ENCODE measurements at regions not wholly inside any gene's neighbourhood (a gene's known extent, or its start where the extent isn't known, plus 50 kb on each side); places are given as distances from the start of the nearest gene placed in this dataset.

DNA sequence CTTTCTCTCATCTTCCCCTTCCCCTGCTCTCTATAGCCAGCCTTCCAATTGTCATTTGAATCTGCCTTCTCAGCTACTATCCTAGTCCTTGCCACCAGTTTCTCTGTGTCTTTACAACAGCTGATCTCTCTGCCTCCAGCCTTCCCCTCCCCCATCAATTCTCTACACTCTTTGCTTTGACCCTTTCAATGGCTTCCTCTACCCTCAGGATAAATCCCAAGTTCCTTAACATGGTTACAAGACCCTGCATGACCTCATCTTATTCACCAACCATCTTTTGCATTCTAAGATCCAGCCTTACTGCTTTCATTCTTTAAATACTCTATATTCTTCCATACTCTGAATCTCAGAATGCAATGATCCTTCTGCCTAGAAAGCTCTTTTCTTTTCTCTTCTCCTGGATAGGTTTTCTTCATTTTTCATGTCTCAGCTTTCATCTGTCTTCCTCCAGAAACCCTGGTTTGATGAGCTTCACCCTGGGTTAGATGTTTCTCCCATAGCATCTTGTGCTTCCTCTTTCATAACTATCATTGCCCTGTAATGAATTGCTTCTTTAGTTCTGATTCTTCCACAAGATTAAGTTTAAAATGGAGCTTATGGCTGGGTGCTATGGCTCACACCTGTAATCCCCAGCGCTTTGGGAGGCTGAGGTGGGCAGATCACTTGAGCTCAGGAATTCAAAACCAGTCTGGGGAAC, 58.6 kb upstream of the ZSWIM6 start:
- no peak overlapping the region for H3K27ac ChIP-seq
- TF ChIP-seq, protein P1, sequence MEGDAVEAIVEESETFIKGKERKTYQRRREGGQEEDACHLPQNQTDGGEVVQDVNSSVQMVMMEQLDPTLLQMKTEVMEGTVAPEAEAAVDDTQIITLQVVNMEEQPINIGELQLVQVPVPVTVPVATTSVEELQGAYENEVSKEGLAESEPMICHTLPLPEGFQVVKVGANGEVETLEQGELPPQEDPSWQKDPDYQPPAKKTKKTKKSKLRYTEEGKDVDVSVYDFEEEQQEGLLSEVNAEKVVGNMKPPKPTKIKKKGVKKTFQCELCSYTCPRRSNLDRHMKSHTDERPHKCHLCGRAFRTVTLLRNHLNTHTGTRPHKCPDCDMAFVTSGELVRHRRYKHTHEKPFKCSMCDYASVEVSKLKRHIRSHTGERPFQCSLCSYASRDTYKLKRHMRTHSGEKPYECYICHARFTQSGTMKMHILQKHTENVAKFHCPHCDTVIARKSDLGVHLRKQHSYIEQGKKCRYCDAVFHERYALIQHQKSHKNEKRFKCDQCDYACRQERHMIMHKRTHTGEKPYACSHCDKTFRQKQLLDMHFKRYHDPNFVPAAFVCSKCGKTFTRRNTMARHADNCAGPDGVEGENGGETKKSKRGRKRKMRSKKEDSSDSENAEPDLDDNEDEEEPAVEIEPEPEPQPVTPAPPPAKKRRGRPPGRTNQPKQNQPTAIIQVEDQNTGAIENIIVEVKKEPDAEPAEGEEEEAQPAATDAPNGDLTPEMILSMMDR (conservative IDR thresholded peaks at IDR 0.05): no peak

DNA sequence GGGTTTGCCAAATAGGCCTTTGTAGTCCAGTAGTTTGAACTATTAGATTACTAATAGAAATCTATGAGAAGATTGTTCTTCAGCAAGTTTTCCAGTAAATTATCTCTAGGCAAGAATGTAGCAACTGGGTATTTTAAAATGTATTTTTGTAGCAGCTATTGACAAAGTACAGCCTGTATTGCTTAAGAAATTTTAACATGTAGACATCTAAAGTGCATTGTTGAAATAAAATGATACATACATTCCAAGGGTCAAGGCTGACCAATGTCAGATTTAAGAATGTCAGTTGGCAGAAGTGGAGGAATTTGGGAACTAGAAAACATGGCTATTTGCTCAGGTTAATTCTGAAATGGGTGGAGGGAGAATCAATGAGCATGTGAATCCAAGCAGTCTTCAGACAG, 57.5 kb upstream of the ZSWIM6 start:
- no peak overlapping the region for H3K27ac ChIP-seq
- TF ChIP-seq, protein P1 (conservative IDR thresholded peaks at IDR 0.05): no peak

DNA sequence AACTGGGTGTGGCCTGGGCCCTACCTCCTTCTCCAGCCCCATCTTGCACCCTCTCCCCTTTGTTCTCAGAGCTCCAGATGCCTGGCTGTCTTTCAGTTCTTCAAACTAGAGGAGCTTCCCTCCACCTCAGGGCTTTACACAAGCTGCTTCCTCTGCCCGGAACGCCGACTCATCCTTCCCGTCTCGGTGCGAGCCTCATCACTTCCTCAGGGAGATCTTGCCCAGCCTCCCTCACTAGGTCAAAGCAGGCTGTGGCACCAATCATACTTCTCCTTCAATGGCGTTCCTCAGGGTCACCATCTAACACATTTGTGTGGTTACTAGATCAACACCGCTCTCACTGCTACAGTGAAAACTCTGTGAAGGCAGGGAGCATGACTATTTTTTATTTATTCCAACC, 56.2 kb upstream of the ZSWIM6 start:
- no peak overlapping the region for H3K27ac ChIP-seq

DNA sequence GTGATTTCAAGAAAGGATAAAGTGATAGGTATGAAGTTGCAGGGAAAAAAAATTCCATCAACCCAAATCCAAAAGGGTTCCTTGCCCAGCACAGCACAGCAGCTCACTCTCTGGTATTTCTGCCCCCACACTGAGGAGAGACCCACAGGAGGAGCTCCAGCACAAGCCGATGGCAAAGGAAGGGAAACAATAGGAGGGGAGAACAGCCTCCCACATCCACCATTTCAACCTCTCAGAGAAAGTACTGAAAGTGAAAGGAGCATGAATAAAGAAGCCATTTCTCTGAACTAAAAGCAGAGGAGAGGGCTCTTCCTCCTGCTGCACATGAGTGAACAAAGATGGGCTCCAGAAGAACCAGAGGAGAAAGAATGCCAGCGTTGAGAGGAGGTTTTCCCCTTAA, 54.9 kb upstream of the ZSWIM6 start:
- TF ChIP-seq, protein P1 (conservative IDR thresholded peaks at IDR 0.05): no peak
- H3K27ac ChIP-seq: no peak overlapping the region

More for the DNA sequence above, 56.2 kb upstream of the ZSWIM6 start:
- TF ChIP-seq, protein P1 (conservative IDR thresholded peaks at IDR 0.05): no peak

DNA sequence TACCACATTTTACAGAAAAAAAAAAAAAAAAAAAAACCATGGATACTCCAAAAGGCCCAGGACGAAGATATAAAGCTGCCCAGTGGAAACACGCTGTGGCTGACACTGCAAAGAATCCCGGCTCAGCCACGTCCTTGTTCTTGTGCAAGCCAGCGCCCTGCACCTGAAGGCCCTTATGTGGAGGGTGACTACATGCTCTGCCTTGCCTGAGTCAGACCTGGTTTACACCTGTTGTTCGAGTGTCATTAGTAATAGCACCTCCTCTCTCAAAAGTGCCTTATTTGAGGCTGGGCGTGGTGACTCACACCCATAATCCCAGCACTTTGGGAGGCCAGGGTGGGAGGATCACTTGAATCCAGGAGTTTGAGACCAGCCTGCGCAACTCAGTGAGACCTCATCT, 54.3 kb upstream of the ZSWIM6 start:
- TF ChIP-seq, protein P1 (conservative IDR thresholded peaks at IDR 0.05): no peak
- H3K27ac ChIP-seq: no peak overlapping the region

- TF ChIP-seq, protein P1 (conservative IDR thresholded peaks at IDR 0.05): no peak
- H3K27ac ChIP-seq: peak overlapping the region; percentile 65
These were observed 52.3 kb upstream of the ZSWIM6 start for GRCh38 chr5:61279725-61280124.

DNA sequence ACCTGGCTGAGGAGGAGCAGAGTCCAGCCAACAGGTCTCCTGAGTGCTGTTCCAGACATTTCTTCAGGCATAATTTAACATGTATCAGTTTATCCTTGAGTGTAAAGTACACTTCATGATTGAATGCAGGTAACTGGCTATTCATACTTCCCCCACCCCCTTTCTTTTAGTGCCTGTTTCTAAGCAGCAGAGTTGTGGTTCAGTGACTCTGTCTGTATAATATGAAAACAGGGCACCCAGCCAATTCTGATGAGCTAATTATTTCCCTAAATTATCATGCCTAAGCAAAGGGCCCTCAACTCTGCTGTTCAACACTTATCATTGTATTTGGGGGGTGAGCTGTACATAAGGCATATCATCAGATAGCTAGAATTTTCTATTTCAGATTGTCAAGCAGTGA, 51.9 kb upstream of the ZSWIM6 start:
- TF ChIP-seq, protein P1 (conservative IDR thresholded peaks at IDR 0.05): no peak
- H3K27ac ChIP-seq: peak overlapping the region; percentile 65
